SK-N-SH (cell line): ENCODE measurements at regions not wholly inside any gene's neighbourhood (a gene's known extent, or its start where the extent isn't known, plus 50 kb on each side); places are given as distances from the start of the nearest gene placed in this dataset.

Experiments
- CTCF ChIA-PET: fragments of 300-600, 350-600 bp; formaldehyde crosslinking; extraction: SDS; loops from one replicate; lab custom pipeline; 2021; lab: Yijun Ruan, JAX
- POLR2A ChIA-PET: fragments of 350-600 bp; sonication (Branson Sonifier 250); formaldehyde crosslinking; extraction: SDS; loops from one replicate; lab custom pipeline; 2020; ENCODE audit warnings: antibody characterized with exemption, inconsistent platforms; lab: Yijun Ruan, JAX
- DNase-seq: peaks from one replicate; pipeline ENCODE4 v3.0.0; 2012
- H2AFZ ChIP-seq: fragments of 200-600 bp; sonication (generic); 2 replicates; pipeline ENCODE4 v1.8.1; 2016; ENCODE audit warnings: antibody characterized with exemption, mild to moderate bottlenecking, low read depth
- H3F3A ChIP-seq: fragments of 200-600 bp; sonication (generic); replicated peaks from 2 replicates; pipeline ENCODE3; 2016; ENCODE audit warnings: antibody characterized with exemption, mild to moderate bottlenecking; ENCODE audit not compliant: insufficient read depth
- H3K27ac ChIP-seq, 2 experiments: fragments of 200-500 bp in 1 of 2; fragments of 200-600 bp in 1 of 2; sonication (Bioruptor generic) in 1 of 2; sonication (generic), shearing (Covaris generic) in 1 of 2; 2 replicates each; pipeline versions ENCODE4 v1.5.1 to v1.6.1; 2014 to 2016; ENCODE audit warnings: low read depth in 2 of 2, inconsistent platforms in 1 of 2, low read length in 1 of 2, mild to moderate bottlenecking in 1 of 2, mixed read lengths in 1 of 2
- H3K27me3 ChIP-seq: fragments of 200-600 bp; sonication (generic), shearing (Covaris generic); 2 replicates; pipeline ENCODE4 v1.6.1; 2016; ENCODE audit warnings: mixed run types; ENCODE audit not compliant: insufficient read depth
- H3K36me3 ChIP-seq, 2 experiments: fragments of 200-500 bp in 1 of 2; fragments of 200-600 bp in 1 of 2; sonication (Bioruptor generic) in 1 of 2; sonication (generic) in 1 of 2; replicated peaks in 1 of 2; 2 replicates each; pipeline versions ENCODE3 to v1.5.1; 2014 to 2016; ENCODE audit warnings: low read length in 1 of 2, mild to moderate bottlenecking in 1 of 2; ENCODE audit not compliant: insufficient read depth in 2 of 2, control insufficient read depth in 1 of 2
- H3K4me1 ChIP-seq, 2 experiments: fragments of 200-500 bp in 1 of 2; fragments of 200-600 bp in 1 of 2; sonication (Bioruptor generic) in 1 of 2; sonication (generic), shearing (Covaris generic) in 1 of 2; 2 replicates each; pipeline versions ENCODE4 v1.5.1 to v1.6.1; 2014 to 2016; ENCODE audit warnings: low read depth in 1 of 2, low read length in 1 of 2, mixed run types in 1 of 2; ENCODE audit not compliant: insufficient read depth in 2 of 2, control insufficient read depth in 1 of 2
- H3K4me2 ChIP-seq: fragments of 200-600 bp; sonication (generic), shearing (Covaris generic); 2 replicates; pipeline ENCODE4 v1.6.1; 2017; ENCODE audit warnings: mixed run types
- H3K4me3 ChIP-seq, 2 experiments: fragments of 200-500 bp in 1 of 2; fragments of 200-600 bp in 1 of 2; sonication (Bioruptor generic) in 1 of 2; sonication (generic), shearing (Covaris generic) in 1 of 2; 2 replicates each; pipeline versions ENCODE4 v1.5.1 to v1.8.1; 2014 to 2016; ENCODE audit warnings: low read depth in 2 of 2, inconsistent platforms in 1 of 2, low read length in 1 of 2, mild to moderate bottlenecking in 1 of 2, mixed read lengths in 1 of 2, moderate library complexity in 1 of 2
- H3K79me2 ChIP-seq: fragments of 200-600 bp; sonication (generic); 2 replicates; pipeline ENCODE4 v1.8.1; 2017; ENCODE audit warnings: mild to moderate bottlenecking; ENCODE audit not compliant: insufficient read depth
- H3K9ac ChIP-seq: fragments of 200-600 bp; sonication (generic); 2 replicates; pipeline ENCODE4 v1.6.1; 2017; ENCODE audit warnings: mixed run types
- H3K9me2 ChIP-seq: fragments of 200-600 bp; sonication (generic); 2 replicates; pipeline ENCODE4 v1.6.1; 2017; ENCODE audit warnings: mixed run types
- H3K9me3 ChIP-seq: fragments of 200-600 bp; sonication (generic); 2 replicates; pipeline ENCODE4 v1.6.1; 2017; ENCODE audit warnings: mixed run types, mild to moderate bottlenecking, moderate library complexity
- H4K20me1 ChIP-seq: fragments of 200-600 bp; sonication (generic); 2 replicates; pipeline ENCODE4 v1.6.1; 2017; ENCODE audit warnings: mild to moderate bottlenecking, mixed run types; ENCODE audit not compliant: insufficient read depth
- CTCF ChIP-seq: fragments of 200-600 bp; sonication (generic); IDR thresholded peaks from 2 replicates; pipeline ENCODE4 v1.6.1; 2017; ENCODE audit warnings: antibody characterized with exemption, mild to moderate bottlenecking, moderate library complexity
- ELF1 ChIP-seq: IDR thresholded peaks from 2 replicates; pipeline ENCODE4 v1.4.0; 2012
- EP300 ChIP-seq, 2 experiments: IDR thresholded peaks; 2 replicates each; pipeline versions ENCODE4 v1.4.0 to v1.6.1; 2012; ENCODE audit warnings: borderline replicate concordance in 1 of 2, low read depth in 1 of 2, low read length in 1 of 2
- FOSL2 ChIP-seq: IDR thresholded peaks from 2 replicates; pipeline ENCODE4 v1.4.0; 2012; ENCODE audit warnings: low read depth, mild to moderate bottlenecking, moderate library complexity, borderline replicate concordance
- FOXM1 ChIP-seq: IDR thresholded peaks from 2 replicates; pipeline ENCODE4 v1.4.0; 2012; ENCODE audit warnings: low read depth, mild to moderate bottlenecking
- GATA2 ChIP-seq: sonication (generic); formaldehyde crosslinking; IDR thresholded peaks from 2 replicates; pipeline ENCODE4 v1.5.0; 2020; ENCODE audit warnings: mild to moderate bottlenecking, missing genetic modification reagents
- JUND ChIP-seq: IDR thresholded peaks from 2 replicates; pipeline ENCODE4 v1.4.0; 2012
- MAX ChIP-seq: IDR thresholded peaks from 2 replicates; pipeline ENCODE4 v1.4.0; 2012; ENCODE audit warnings: low read depth
- MEF2A ChIP-seq: IDR thresholded peaks from 2 replicates; pipeline ENCODE4 v1.4.0; 2012; ENCODE audit warnings: low read depth, borderline replicate concordance
- MXI1 ChIP-seq: IDR thresholded peaks from 2 replicates; pipeline ENCODE4 v1.6.1; 2012; ENCODE audit warnings: mild to moderate bottlenecking, low read depth, low read length, improper control_type of control experiment
- PBX3 ChIP-seq: IDR thresholded peaks from 2 replicates; pipeline ENCODE4; 2012
- POLR2AphosphoS5 ChIP-seq: IDR thresholded peaks from 2 replicates; pipeline ENCODE4 v1.6.1; 2012; ENCODE audit warnings: low read depth, low read length
- RFX5 ChIP-seq: IDR thresholded peaks from 2 replicates; pipeline ENCODE4 v1.6.1; 2012; ENCODE audit warnings: mild to moderate bottlenecking, improper control_type of control experiment, low read length
- SMC3 ChIP-seq: IDR thresholded peaks from 2 replicates; pipeline ENCODE4 v1.6.1; 2012; ENCODE audit warnings: low read depth, low read length, improper control_type of control experiment
- TAF1 ChIP-seq: IDR thresholded peaks from 2 replicates; pipeline ENCODE4 v1.6.1; 2012; ENCODE audit warnings: low read depth, mild to moderate bottlenecking, low read length, moderate library complexity, borderline replicate concordance
- TCF12 ChIP-seq: IDR thresholded peaks from 2 replicates; pipeline ENCODE4 v1.4.0; 2012
- TEAD4 ChIP-seq: IDR thresholded peaks from 2 replicates; pipeline ENCODE4 v1.4.0; 2012; ENCODE audit warnings: mild to moderate bottlenecking, borderline replicate concordance; ENCODE audit not compliant: insufficient read depth
- USF1 ChIP-seq: IDR thresholded peaks from 2 replicates; pipeline ENCODE4 v1.4.0; 2012; ENCODE audit warnings: low read depth, borderline replicate concordance
- YY1 ChIP-seq: IDR thresholded peaks from 2 replicates; pipeline ENCODE4 v1.4.0; 2012; ENCODE audit warnings: low read depth, mild to moderate bottlenecking
- whole genome bisulfite sequencing: methylation state at CpG from one replicate; pipeline ENCODE4 v1.1.6; 2017; ENCODE audit warnings: low lambda C conversion rate; 5-methylcytosine and 5-hydroxymethylcytosine counted together
- TF ChIP-seq, protein P1 (sequence below): fragments of 150-350 bp; IDR thresholded peaks from 2 replicates; pipeline ENCODE4 v1.6.1; 2017; ENCODE audit warnings: antibody characterized with exemption, low read length, low read depth, borderline replicate concordance
- TF ChIP-seq, protein P2 (sequence below): fragments of 150-350 bp; IDR thresholded peaks from 2 replicates; pipeline ENCODE4 v1.6.1; 2016; ENCODE audit warnings: mild to moderate bottlenecking, low read depth, low read length

DNA sequence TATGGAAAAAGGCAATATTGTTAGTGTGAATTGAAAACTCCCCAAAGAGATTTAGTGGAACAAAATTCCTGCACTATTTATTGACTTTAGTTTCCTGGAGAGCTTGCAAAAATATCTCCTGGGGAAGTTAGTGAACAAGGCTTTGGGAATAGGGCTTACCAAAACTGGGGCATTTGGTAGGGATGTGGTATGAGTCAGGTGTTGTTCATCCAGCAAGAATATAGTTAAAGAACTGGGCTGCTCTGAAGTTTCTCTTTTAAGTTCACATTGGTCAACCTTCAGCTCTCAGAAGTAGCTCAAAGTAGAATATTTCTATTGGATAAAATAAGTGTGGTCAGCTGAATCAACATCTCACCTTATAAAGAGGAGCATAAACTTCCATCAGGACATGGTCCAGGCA lies 185.0 kb downstream of the CPE start:
- H3K36me3 ChIP-seq = no peaks in the 10 kb centered on the region
- H3K9me3 ChIP-seq = no peaks in the 10 kb centered on the region
- H4K20me1 ChIP-seq = no peaks in the 10 kb centered on the region
- no peaks in the 10 kb centered on the region for H3F3A ChIP-seq
- no peak overlapping the region for H3K27ac ChIP-seq
- H3K9ac ChIP-seq = no peak overlapping the region
- ChIA-PET CTCF (no interaction called here), POLR2A (no interaction called here)
- H3K9me2 ChIP-seq = no peaks in the 10 kb centered on the region
- DNase-seq = no peak
- H3K4me3 ChIP-seq = no peak overlapping the region
- H3K4me1 ChIP-seq = no peaks in the 10 kb centered on the region
- no peaks in the 10 kb centered on the region for H3K27me3 ChIP-seq
- no peak overlapping the region for H2AFZ ChIP-seq
- H3K4me2 ChIP-seq = no peak overlapping the region
- no peaks in the 10 kb centered on the region for H3K79me2 ChIP-seq
- TF ChIP-seq TCF12 = no peak
- TF ChIP-seq ELF1 = no peak
- TF ChIP-seq TEAD4 = no peak
- no peak for TF ChIP-seq EP300 (IDR thresholded peaks at IDR 0.05; ENCODE audit: borderline replicate concordance in 1 of 2, low read depth in 1 of 2, low read length in 1 of 2)
- TF ChIP-seq POLR2AphosphoS5 = no peak
- no peak for TF ChIP-seq CTCF
- TF ChIP-seq RFX5 = no peak
- no peak for TF ChIP-seq FOSL2
- TF ChIP-seq MAX = no peak
- TF ChIP-seq TAF1 = no peak
- no peak for TF ChIP-seq MXI1
- TF ChIP-seq JUND = no peak
- TF ChIP-seq, protein P1, sequence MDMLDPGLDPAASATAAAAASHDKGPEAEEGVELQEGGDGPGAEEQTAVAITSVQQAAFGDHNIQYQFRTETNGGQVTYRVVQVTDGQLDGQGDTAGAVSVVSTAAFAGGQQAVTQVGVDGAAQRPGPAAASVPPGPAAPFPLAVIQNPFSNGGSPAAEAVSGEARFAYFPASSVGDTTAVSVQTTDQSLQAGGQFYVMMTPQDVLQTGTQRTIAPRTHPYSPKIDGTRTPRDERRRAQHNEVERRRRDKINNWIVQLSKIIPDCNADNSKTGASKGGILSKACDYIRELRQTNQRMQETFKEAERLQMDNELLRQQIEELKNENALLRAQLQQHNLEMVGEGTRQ = no peak

DNA sequence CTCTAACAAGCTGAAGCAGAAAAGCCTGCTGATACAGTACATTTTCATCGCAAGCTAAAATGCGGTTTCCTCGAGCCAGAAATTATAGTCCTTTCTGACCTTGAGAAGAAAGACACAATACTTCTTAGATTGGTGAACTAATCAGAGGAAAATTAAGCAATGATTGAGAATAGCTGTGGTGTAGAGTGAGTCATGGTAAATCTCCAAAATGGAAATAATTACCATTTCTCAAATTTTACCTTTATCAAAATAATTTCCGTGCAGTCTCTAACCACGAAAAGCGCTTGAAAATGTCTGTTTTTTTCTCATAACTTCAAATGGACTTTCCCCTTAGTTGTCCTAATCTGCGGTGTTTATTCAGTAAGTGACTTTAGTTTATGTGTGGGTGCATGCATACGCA lies 190.2 kb downstream of the CPE start:
- H3K27ac ChIP-seq = no peak overlapping the region
- no peak for DNase-seq
- no peaks in the 10 kb centered on the region for H3K9me2 ChIP-seq
- H4K20me1 ChIP-seq = no peaks in the 10 kb centered on the region
- WGBS = 51% methylated on average over 8 of the region's 8 CpGs
- H3K4me2 ChIP-seq = no peak overlapping the region
- no peaks in the 10 kb centered on the region for H3K79me2 ChIP-seq
- CTCF ChIA-PET = interaction anchor here (1.0 kb wide), 1 partner anchor 11 kb away, joined by 3 read pairs; no protein-coding TSS in a partner anchor
- POLR2A ChIA-PET = no interaction called here
- H2AFZ ChIP-seq = no peak overlapping the region
- H3K27me3 ChIP-seq = no peaks in the 10 kb centered on the region
- no peaks in the 10 kb centered on the region for H3F3A ChIP-seq
- no peak overlapping the region for H3K4me3 ChIP-seq
- no peaks in the 10 kb centered on the region for H3K36me3 ChIP-seq
- H3K9ac ChIP-seq = no peak overlapping the region
- no peaks in the 10 kb centered on the region for H3K4me1 ChIP-seq
- no peaks in the 10 kb centered on the region for H3K9me3 ChIP-seq
- no peak for TF ChIP-seq TEAD4
- no peak for TF ChIP-seq SMC3
- no peak for TF ChIP-seq TCF12
- no peak for TF ChIP-seq FOXM1
- TF ChIP-seq, protein P2, sequence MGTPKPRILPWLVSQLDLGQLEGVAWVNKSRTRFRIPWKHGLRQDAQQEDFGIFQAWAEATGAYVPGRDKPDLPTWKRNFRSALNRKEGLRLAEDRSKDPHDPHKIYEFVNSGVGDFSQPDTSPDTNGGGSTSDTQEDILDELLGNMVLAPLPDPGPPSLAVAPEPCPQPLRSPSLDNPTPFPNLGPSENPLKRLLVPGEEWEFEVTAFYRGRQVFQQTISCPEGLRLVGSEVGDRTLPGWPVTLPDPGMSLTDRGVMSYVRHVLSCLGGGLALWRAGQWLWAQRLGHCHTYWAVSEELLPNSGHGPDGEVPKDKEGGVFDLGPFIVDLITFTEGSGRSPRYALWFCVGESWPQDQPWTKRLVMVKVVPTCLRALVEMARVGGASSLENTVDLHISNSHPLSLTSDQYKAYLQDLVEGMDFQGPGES = no peak
- TF ChIP-seq GATA2 (CRISPR knock-in tag) = no peak
- no peak for TF ChIP-seq CTCF
- TF ChIP-seq USF1 = no peak
- TF ChIP-seq POLR2AphosphoS5 = no peak
- no peak for TF ChIP-seq MXI1
- no peak for TF ChIP-seq RFX5
- no peak for TF ChIP-seq YY1
- no peak for TF ChIP-seq PBX3
- no peak for TF ChIP-seq MEF2A
